HUDEP-2 (cell line): ENCODE measurements at regions not wholly inside any gene's neighbourhood (a gene's known extent, or its start where the extent isn't known, plus 50 kb on each side); places are given as distances from the start of the nearest gene placed in this dataset.

Experiments
- DNase-seq, 76 experiments: peaks; one replicate each; lab custom pipeline; 2025; ENCODE audit not compliant: unreplicated experiment in 76 of 76; lab: John Stamatoyannopoulos, UW

GRCh38 chr5:114678778-114679177, 316.9 kb downstream of the KCNN2 start:
- DNase-seq: no peak

- no peak for DNase-seq
Measured at GRCh38 chr5:114665551-114665950, 303.7 kb downstream of the KCNN2 start.

GRCh38 chr5:114660791-114661190, 298.9 kb downstream of the KCNN2 start:
- DNase-seq: no peak

- DNase-seq: no peak
Measured at GRCh38 chr5:114658194-114658593, 296.3 kb downstream of the KCNN2 start.

- DNase-seq: no peak
Measured at GRCh38 chr5:114657342-114658130, 295.7 kb downstream of the KCNN2 start.

- no peak for DNase-seq
Measured at GRCh38 chr5:114649878-114650277, 288.0 kb downstream of the KCNN2 start.

- no peak for DNase-seq
Measured at GRCh38 chr5:114648940-114649339, 287.1 kb downstream of the KCNN2 start.

GRCh38 chr5:114644576-114644975, 282.7 kb downstream of the KCNN2 start:
- DNase-seq: no peak

- DNase-seq: no peak
Measured at GRCh38 chr5:114636271-114636670, 274.4 kb downstream of the KCNN2 start.

- DNase-seq: no peak
Measured at GRCh38 chr5:114634967-114635901, 273.4 kb downstream of the KCNN2 start.

- no peak for DNase-seq
Measured at GRCh38 chr5:114634517-114634916, 272.6 kb downstream of the KCNN2 start.

- no peak for DNase-seq
Measured at GRCh38 chr5:114612406-114612805, 250.5 kb downstream of the KCNN2 start.

- no peak for DNase-seq
Measured at GRCh38 chr5:114581136-114581535, 219.3 kb downstream of the KCNN2 start.

GRCh38 chr5:114565871-114566270, 204.0 kb downstream of the KCNN2 start:
- DNase-seq: no peak

GRCh38 chr5:114565139-114565538, 203.3 kb downstream of the KCNN2 start:
- DNase-seq: no peak

GRCh38 chr5:114561415-114561814, 199.5 kb downstream of the KCNN2 start:
- DNase-seq: no peak
